Osteoblast (primary cell): ENCODE measurements at regions not wholly inside any gene's neighbourhood (a gene's known extent, or its start where the extent isn't known, plus 50 kb on each side); places are given as distances from the start of the nearest gene placed in this dataset.

Experiments
- DNase-seq: peaks from one replicate; pipeline ENCODE4 v3.0.0; 2011; ENCODE audit warnings: low spot score, mixed read lengths; ENCODE audit not compliant: insufficient read length; ENCODE audit errors: missing footprints
- H2AFZ ChIP-seq: 2 replicates; pipeline ENCODE4 v1.6.0; 2011; ENCODE audit warnings: mild to moderate bottlenecking, low read length
- H3K27ac ChIP-seq: 2 replicates; pipeline ENCODE4 v1.5.1; 2011; ENCODE audit warnings: mild to moderate bottlenecking, low read depth, low read length, moderate library complexity
- H3K27me3 ChIP-seq: 2 replicates; pipeline ENCODE4 v1.6.0; 2012; ENCODE audit warnings: mild to moderate bottlenecking, control low read depth, inconsistent platforms, low read length, moderate library complexity; ENCODE audit not compliant: insufficient read depth
- H3K36me3 ChIP-seq: 2 replicates; pipeline ENCODE4 v1.5.1; 2011; ENCODE audit warnings: mild to moderate bottlenecking, low read length, control low read depth, moderate library complexity; ENCODE audit not compliant: insufficient read depth
- H3K4me1 ChIP-seq: 2 replicates; pipeline ENCODE4 v1.5.1; 2011; ENCODE audit warnings: mild to moderate bottlenecking, low read length, control low read depth, moderate library complexity; ENCODE audit not compliant: insufficient read depth
- H3K4me2 ChIP-seq: 2 replicates; pipeline ENCODE4 v1.6.0; 2011; ENCODE audit warnings: mild to moderate bottlenecking, low read length; ENCODE audit not compliant: insufficient read depth
- H3K4me3 ChIP-seq: fragments of 200-600 bp; sonication (generic); 3 replicates; pipeline ENCODE4 v1.5.1; 2012; ENCODE audit warnings: mild to moderate bottlenecking, low read length, inconsistent platforms; ENCODE audit not compliant: insufficient read depth
- H3K79me2 ChIP-seq: 2 replicates; pipeline ENCODE4 v1.6.0; 2012; ENCODE audit warnings: mild to moderate bottlenecking, low read length, control low read depth, inconsistent platforms; ENCODE audit not compliant: insufficient read depth
- H3K9me3 ChIP-seq: 2 replicates; pipeline ENCODE4 v1.5.1; 2011; ENCODE audit warnings: low read depth, low read length, control low read depth
- H4K20me1 ChIP-seq: 2 replicates; pipeline ENCODE4 v1.6.0; 2012; ENCODE audit warnings: mild to moderate bottlenecking, low read length, control low read depth; ENCODE audit not compliant: insufficient read depth
- CTCF ChIP-seq: IDR thresholded peaks from 2 replicates; pipeline ENCODE4 v1.5.1; 2011; ENCODE audit warnings: mild to moderate bottlenecking, low read depth, low read length, moderate library complexity; ENCODE audit errors: extremely low read depth

- no peaks in the 10 kb centered on the region for H3K27me3 ChIP-seq
- H2AFZ ChIP-seq, result no peak overlapping the region
- H3K4me2 ChIP-seq, result no peak overlapping the region
- TF ChIP-seq CTCF, result no peak
- H4K20me1 ChIP-seq, result no peaks in the 10 kb centered on the region
- peaks cover 3% of the 10 kb centered on the region for H3K9me3 ChIP-seq
- H3K79me2 ChIP-seq, result no peaks in the 10 kb centered on the region
- H3K36me3 ChIP-seq, result no peaks in the 10 kb centered on the region
- no peak overlapping the region for H3K27ac ChIP-seq
- no peak overlapping the region for H3K4me3 ChIP-seq
- no peaks in the 10 kb centered on the region for H3K4me1 ChIP-seq
- DNase-seq, result no peak
Measured at GRCh38 chr3:1007866-1008265, 85.0 kb upstream of the CNTN6 start.

GRCh38 chr3:1010228-1010627, 82.6 kb upstream of the CNTN6 start:
- Histone ChIP-seq H2AFZ (no peak overlapping the region), H4K20me1 (no peaks in the 10 kb centered on the region), H3K4me2 (no peak overlapping the region), H3K9me3 (peaks cover 3% of the 10 kb centered on the region), H3K4me3 (no peak overlapping the region), H3K4me1 (no peaks in the 10 kb centered on the region), H3K27me3 (no peaks in the 10 kb centered on the region), H3K36me3 (no peaks in the 10 kb centered on the region), H3K27ac (no peak overlapping the region), H3K79me2 (no peaks in the 10 kb centered on the region)
- TF ChIP-seq CTCF, result no peak
- DNase-seq, result no peak

- Histone ChIP-seq H3K27me3 (no peaks in the 10 kb centered on the region), H3K36me3 (no peaks in the 10 kb centered on the region), H3K4me1 (no peaks in the 10 kb centered on the region), H3K27ac (no peak overlapping the region), H3K9me3 (peaks cover 3% of the 10 kb centered on the region), H2AFZ (no peak overlapping the region), H3K4me3 (no peak overlapping the region), H4K20me1 (no peaks in the 10 kb centered on the region), H3K79me2 (no peaks in the 10 kb centered on the region), H3K4me2 (no peak overlapping the region)
- DNase-seq, result no peak
- no peak for TF ChIP-seq CTCF
Measured at GRCh38 chr3:1015826-1016225, 77.0 kb upstream of the CNTN6 start.

- no peaks in the 10 kb centered on the region for H3K36me3 ChIP-seq
Measured at GRCh38 chr3:1017870-1018269, 75.0 kb upstream of the CNTN6 start.

More at GRCh38 chr3:1017870-1018269, 75.0 kb upstream of the CNTN6 start:
- Histone ChIP-seq H3K4me3 (no peak overlapping the region), H2AFZ (no peak overlapping the region), H3K4me2 (no peak overlapping the region), H3K27me3 (no peaks in the 10 kb centered on the region), H3K79me2 (no peaks in the 10 kb centered on the region), H3K27ac (no peak overlapping the region), H4K20me1 (no peaks in the 10 kb centered on the region), H3K4me1 (no peaks in the 10 kb centered on the region), H3K9me3 (no peaks in the 10 kb centered on the region)
- no peak for DNase-seq
- no peak for TF ChIP-seq CTCF
